ENCODE measurements at regions not wholly inside any gene's neighbourhood (a gene's known extent, or its start where the extent isn't known, plus 50 kb on each side); places are given as distances from the start of the nearest gene placed in this dataset.

GRCh38 chr2:138094031-138094430, 129.8 kb downstream of the HNMT start:
- Histone ChIP-seq H3K18ac (ENCODE audit: insufficient read length, low read depth, low read length) (no peak overlapping the region), H2BK20ac (ENCODE audit: low read depth, low read length, poor library complexity, severe bottlenecking) (no peak overlapping the region), H3K79me1 (ENCODE audit: insufficient read depth, low read depth, low read length, poor library complexity, severe bottlenecking) (no peaks in the 10 kb centered on the region), H2AK5ac (ENCODE audit: insufficient read length, low read length) (no peak overlapping the region), H2BK12ac (ENCODE audit: insufficient read length, low read depth, low read length) (no peak overlapping the region), H4K5ac (ENCODE audit: insufficient read length, low read depth, low read length) (no peak overlapping the region), H4K8ac (replicated peaks; ENCODE audit: insufficient read length, low read depth, low read length) (no peak overlapping the region), H2BK15ac (ENCODE audit: low read depth, low read length) (no peak overlapping the region), H3K4me1 (ENCODE audit: insufficient read depth, low read length) (no peaks in the 10 kb centered on the region; the same call in 1 of the 2 replicates), H4K20me1 (ENCODE audit: control insufficient read depth, insufficient read depth, insufficient read length) (no peaks in the 10 kb centered on the region), H2BK120ac (ENCODE audit: low read depth, low read length, poor library complexity, severe bottlenecking) (no peak overlapping the region), H3K9me3 (ENCODE audit: control insufficient read depth, low read depth, low read length) (no peaks in the 10 kb centered on the region), H3K23ac (ENCODE audit: insufficient read length, low read depth, low read length) (no peak overlapping the region), H3K27ac (ENCODE audit: insufficient read length, low read depth, low read length) (no peak overlapping the region), H3K4ac (ENCODE audit: low read depth, low read length) (no peak overlapping the region), H3K9ac (ENCODE audit: extremely low read depth, insufficient read length, low read length) (no peak overlapping the region), H3T11ph (ENCODE audit: low read length) (no peak overlapping the region), H4K91ac (ENCODE audit: insufficient read length, low read depth, low read length) (no peak overlapping the region), H2BK5ac (ENCODE audit: insufficient read length, low read length) (no peak overlapping the region), H3K79me2 (ENCODE audit: insufficient read depth, low read length) (no peaks in the 10 kb centered on the region), H3K56ac (ENCODE audit: insufficient read length, low read depth, low read length) (no peak overlapping the region), H3K4me2 (ENCODE audit: insufficient read depth, insufficient read length, low read length) (no peak overlapping the region), H3K27me3 (ENCODE audit: insufficient read depth, low read length) (no peaks in the 10 kb centered on the region; the same call in 1 of the 2 replicates), H2AFZ (ENCODE audit: low read length) (no peak overlapping the region), H3K14ac (ENCODE audit: insufficient read depth, low read length) (no peak overlapping the region), H3K23me2 (ENCODE audit: insufficient read length, low read depth, low read length, poor library complexity, severe bottlenecking) (no peaks in the 10 kb centered on the region)
- WGBS (ENCODE audit: extremely low coverage, insufficient read length, low lambda C conversion rate), result no CpG with 5 or more reads among the region's 3 CpGs
- H3K27ac Mint-ChIP-seq, result no peak overlapping the region
- no peak overlapping the region for H3K4me3 Mint-ChIP-seq
- DNase-seq, result no peak
- no peaks in the 10 kb centered on the region for H3K36me3 Mint-ChIP-seq (ENCODE audit: insufficient read depth in 1 of 3, low read depth in 3 of 3)
- H3K9me3 Mint-ChIP-seq, result 0 out of 5 replicates have a peak, but pooled peaks cover 0 to 3% of the 10 kb centered on the region in 2 experiments
- H3K4me1 Mint-ChIP-seq, result peaks cover 5 to 8% of the 10 kb centered on the region in 2 experiments
- H3K27me3 Mint-ChIP-seq (ENCODE audit: low read depth), result no peaks in the 10 kb centered on the region
- TF ChIP-seq CTCF (conservative IDR thresholded peaks at IDR 0.05), result no peak

All from H9 (cell line).